HG03520 (cell line): ENCODE measurements at regions not wholly inside any gene's neighbourhood (a gene's known extent, or its start where the extent isn't known, plus 50 kb on each side); places are given as distances from the start of the nearest gene placed in this dataset.
"Not testable (repeated sequence)": the region's sequence is repeated elsewhere in the genome, so short reads cannot be mapped to it uniquely, and the experiment has no call there.

Experiments
- ATAC-seq: cut with Tn5 transposase; IDR thresholded peaks from one replicate; pipeline ENCODE4 v1.9.1; 2021; ENCODE audit warnings: mild to moderate bottlenecking, moderate library complexity; ENCODE audit not compliant: unreplicated experiment

DNA sequence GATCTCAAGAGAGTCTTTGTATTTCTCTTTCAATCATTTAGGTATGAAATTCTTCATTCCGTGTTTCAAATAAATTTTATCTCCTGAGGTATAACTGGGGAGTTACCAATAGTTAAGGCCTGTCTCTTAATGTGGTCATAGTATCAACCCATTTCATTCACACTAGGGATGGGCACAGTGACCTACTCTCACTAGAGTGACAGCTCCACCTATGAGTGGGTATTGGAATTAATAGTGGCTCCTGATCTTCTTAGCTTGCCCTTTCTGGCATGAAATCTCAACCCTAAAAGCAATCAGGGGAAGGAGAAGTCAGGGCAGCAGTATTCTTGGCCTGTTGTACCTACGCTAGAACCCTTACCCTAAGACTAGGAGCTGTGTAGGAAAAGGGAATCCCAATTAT, 507.7 kb downstream of the FAM181B start:
- no peak for ATAC-seq

- ATAC-seq, result no peak
Measured at GRCh38 chr11:82225502-82225901, 508.2 kb downstream of the FAM181B start.

DNA sequence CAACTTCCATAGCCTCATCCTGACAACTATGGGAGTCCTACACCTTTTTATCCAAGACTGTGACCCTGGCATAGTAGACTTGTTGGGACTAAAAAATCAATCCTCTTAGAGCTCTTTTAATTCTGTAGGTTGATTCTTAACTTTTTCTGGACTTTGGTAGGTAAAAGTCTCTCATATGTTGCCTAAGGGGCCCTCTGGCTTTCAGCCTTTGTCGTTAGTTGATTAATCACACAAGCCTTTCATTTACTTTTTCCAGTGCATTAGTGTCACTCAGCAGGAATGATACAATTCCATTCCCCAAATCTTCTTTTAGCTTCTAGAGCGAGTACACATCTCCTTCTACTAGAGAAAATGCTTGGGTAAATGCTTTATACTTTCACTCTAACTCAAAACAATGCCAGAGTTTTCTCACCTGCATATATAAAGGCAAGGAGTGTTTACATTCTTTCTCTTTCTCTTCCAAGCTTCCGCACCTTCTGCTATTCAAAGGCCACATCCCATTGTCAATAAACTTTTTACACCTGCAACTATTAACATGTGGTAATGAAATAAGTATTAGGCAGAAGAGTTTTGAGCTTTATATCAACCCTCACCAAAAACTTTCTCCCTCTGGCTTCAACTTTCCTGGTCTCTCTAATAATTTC, 516.6 kb downstream of the FAM181B start:
- no peak for ATAC-seq

DNA sequence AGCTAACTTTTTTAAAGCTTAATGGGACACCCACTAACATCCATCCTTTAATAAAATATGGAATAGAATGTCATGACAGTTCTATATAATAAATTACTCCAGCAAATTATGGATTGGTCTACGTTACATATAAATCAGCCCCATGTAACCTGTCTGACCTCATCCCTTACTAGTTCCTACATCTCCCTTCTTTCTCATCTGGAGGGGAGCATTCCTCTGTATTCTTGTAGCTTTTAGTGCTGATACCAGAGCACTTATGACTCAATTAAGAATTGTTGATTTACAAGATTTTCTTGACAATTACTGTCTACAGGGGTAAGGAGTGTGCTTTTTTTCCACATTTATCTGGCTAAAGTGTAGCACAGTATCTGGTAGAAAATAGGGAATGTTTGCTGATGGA, 523.7 kb downstream of the FAM181B start:
- no peak for ATAC-seq

GRCh38 chr11:82195283-82195682, 538.4 kb downstream of the FAM181B start:
- no peak for ATAC-seq

- ATAC-seq, result peak; percentile 49
Measured at GRCh38 chr11:82194521-82194920, 539.1 kb downstream of the FAM181B start.

DNA sequence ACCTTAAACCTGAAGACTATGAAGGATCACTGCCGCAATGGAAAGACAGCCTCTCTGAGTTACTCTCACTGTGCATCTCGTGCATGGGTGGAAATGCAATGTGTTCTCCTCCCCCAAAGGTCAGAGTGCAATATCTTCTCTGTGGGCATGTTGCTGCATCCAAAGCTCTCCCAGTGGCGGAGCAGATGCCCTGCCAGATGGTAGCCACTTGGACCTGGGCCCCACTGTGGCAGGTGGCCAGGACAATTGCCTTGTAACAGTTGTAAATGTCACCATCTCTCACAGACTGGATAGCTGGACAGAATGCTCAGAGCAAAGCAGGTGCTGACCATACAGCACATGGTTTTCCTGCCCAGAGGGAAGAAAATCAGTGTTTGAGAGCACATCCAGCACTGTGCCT, 542.0 kb downstream of the FAM181B start:
- ATAC-seq, result no peak

- no peak for ATAC-seq
Measured at GRCh38 chr11:82185925-82186324, 547.7 kb downstream of the FAM181B start.

- no peak for ATAC-seq
Measured at GRCh38 chr11:82184966-82185365, 548.7 kb downstream of the FAM181B start.

GRCh38 chr11:82183346-82183745, 550.3 kb downstream of the FAM181B start:
- ATAC-seq, result no peak

DNA sequence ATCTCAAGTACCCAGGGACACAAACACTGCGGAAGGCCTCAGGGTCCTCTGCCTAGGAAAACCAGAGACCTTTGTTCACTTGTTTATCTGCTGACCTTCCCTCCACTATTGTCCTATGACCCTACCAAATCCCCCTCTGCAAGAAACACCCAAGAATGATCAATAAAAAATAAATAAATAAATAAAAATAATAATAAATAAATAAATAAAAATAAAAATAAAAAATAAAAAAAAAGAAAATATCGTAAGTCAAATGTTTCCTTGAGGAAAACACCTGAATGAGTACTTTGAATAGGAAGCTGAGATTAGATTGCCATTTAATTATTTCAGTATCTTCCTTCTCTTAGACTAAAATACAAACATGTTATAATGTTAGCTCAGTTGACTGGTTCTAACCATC, 551.0 kb downstream of the FAM181B start:
- not testable (repeated sequence) for ATAC-seq

DNA sequence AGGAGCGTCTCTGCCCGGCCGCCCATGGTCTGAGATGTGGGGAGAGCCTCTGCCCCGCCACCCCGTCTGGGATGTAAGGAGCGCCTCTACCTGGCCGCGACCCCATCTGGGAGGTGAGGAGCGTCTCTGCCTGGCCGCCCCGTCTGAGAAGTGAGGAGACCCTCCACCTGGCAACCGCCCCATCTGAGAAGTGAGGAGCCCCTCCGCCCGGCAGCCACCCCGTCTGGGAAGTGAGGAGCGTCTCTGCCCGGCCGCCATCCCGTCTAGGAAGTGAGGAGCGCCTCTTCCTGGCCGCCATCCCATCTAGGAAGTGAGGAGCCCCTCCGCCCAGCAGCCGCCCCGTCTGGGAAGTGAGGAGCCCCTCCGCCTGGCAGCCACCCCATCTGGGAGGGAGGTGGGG, 551.9 kb downstream of the FAM181B start:
- ATAC-seq, result not testable (repeated sequence)

DNA sequence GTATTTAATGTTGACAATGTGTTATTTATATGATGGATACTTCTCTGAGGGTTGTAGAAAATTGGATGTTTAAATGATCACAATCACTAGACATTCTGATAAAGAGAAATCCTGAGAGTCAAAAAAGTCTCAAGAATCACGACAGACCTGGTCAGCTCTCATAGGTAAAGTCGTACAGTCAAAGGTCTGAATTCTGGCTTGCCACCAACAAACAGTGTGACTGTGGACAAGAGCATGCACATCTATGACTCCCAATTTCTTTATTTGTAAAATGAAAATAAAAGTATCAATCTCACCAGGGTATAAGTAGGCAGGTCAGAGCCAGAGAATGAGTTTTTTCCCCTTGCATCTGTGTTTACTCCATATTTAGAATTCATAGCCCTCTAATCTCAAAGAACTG, 556.7 kb downstream of the FAM181B start:
- ATAC-seq, result no peak

- no peak for ATAC-seq
Measured at GRCh38 chr11:82176365-82176764, 557.3 kb downstream of the FAM181B start.

DNA sequence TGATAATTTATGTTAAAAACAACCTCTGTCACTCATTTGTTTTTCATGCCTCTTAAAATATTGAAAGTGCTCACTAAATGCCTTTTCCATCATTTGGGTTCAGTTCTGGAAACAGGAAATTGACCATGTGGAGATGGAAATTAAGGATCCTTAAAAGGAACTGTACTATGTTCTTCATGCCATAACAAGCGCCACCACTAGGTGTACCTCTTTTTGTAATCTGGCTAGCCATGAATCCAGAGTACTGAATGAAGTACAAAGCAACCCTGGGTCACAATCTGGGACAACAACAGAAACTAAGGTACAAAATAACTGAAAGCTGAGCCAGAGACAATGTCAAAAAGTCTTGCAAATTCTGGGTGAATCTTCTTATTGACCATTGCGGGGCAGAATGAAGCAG, 559.1 kb downstream of the FAM181B start:
- ATAC-seq, result peak; percentile 56

GRCh38 chr11:82146789-82147188, 586.9 kb downstream of the FAM181B start:
- ATAC-seq, result no peak

GRCh38 chr11:82118946-82119345, 614.7 kb downstream of the FAM181B start:
- no peak for ATAC-seq

- ATAC-seq, result no peak
Measured at GRCh38 chr11:82117362-82117761, 616.3 kb downstream of the FAM181B start.

DNA sequence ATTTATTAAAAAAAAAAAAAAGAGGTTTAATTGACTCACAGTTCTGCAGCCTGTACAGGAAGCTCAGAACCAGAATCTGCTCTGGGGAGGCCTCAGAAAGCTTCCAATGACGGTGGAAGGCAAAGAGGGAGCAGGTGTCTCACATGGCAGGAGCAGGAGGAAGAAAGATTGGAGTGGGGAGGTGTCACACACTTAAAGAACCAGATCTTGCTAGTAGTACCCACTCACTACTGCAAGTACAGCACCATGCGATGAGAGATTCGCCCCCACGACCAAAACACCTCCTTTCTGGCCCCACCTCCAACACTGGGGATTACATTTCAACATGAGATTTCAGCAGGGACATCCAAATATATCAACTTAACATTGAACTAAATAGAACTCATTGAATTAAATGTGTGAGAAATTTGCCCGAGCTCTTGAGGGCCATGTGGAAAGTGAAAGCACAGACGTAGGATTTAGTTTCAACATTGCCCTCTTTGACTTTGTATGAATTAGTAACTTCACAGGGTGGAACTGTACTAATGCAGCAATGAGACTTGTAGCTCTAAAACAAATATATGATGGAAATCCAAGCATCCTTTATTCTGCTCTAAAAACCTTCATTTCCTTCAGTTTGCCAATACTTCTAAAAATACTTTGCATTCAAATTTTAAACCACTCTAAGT, 628.2 kb downstream of the FAM181B start:
- ATAC-seq, result no peak

- ATAC-seq, result no peak
Measured at GRCh38 chr11:82092904-82093303, 640.8 kb downstream of the FAM181B start.

GRCh38 chr11:82089426-82089825, 644.2 kb downstream of the FAM181B start:
- no peak for ATAC-seq

- no peak for ATAC-seq
Measured at GRCh38 chr11:82085493-82085892, 648.2 kb downstream of the FAM181B start.

DNA sequence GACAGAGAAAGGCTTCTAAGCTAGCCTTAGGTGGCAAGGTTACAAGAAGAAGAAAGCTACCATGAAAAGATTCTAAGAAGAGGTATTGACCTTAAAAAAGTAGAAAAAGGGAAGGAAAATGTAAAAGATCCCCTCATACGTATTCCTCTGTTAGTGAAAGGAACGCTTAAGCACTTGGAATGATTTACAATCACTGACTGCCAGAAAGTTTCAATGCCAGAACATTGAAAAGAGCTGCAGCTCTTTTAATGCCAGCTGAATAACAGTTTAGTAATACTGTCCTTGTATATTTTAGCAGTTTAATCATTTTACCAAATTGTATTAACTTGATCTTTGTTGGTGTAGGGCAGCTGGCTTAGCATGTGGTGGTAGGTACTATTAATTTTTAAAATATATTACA, 650.7 kb downstream of the FAM181B start:
- no peak for ATAC-seq
